GM10248 (cell line): ENCODE measurements at regions not wholly inside any gene's neighbourhood (a gene's known extent, or its start where the extent isn't known, plus 50 kb on each side); places are given as distances from the start of the nearest gene placed in this dataset.

Experiments used
- CTCF ChIA-PET: fragments of 300-600 bp; sonication (Branson Sonifier 250); formaldehyde crosslinking; extraction: SDS; loops from one replicate; lab custom pipeline; 2021; ENCODE audit warnings: antibody characterized with exemption; lab: Yijun Ruan, JAX
- POLR2A ChIA-PET: fragments of 350-650 bp; sonication (Branson Sonifier 250); formaldehyde crosslinking; extraction: SDS; loops from one replicate; lab custom pipeline; 2020; ENCODE audit warnings: antibody characterized with exemption; lab: Yijun Ruan, JAX
- DNase-seq: peaks from one replicate; pipeline ENCODE4 v3.0.0; 2012; ENCODE audit errors: extremely low spot score
- TF ChIP-seq, protein P1 (sequence below): IDR thresholded peaks from 2 replicates; pipeline ENCODE4 v1.5.1; 2012; ENCODE audit warnings: mild to moderate bottlenecking, low read depth; ENCODE audit errors: extremely low read depth, missing control alignments, control extremely low read depth

DNA sequence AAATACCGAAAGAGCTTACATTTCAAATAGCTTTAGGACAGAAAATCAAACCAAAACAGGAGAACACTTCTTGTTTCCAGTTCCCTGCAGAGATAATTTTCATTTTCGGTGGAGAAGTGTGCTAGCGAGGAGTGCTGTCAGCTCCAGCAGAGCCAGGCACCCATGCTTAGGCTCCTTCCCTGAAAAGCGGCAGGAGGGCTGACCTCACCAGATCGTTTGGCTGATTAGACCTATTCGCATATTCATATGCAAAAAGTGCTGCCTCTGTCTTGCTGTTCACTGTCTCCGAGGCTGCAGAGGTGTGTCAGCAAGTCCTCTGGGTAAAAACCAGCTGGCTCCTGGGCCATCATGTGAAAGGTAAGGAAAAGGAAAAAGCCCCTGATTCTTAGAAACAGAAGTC, 225.8 kb upstream of the COPS8 start:
- no peak for DNase-seq
- POLR2A ChIA-PET, result no interaction called here
- TF ChIP-seq, protein P1, sequence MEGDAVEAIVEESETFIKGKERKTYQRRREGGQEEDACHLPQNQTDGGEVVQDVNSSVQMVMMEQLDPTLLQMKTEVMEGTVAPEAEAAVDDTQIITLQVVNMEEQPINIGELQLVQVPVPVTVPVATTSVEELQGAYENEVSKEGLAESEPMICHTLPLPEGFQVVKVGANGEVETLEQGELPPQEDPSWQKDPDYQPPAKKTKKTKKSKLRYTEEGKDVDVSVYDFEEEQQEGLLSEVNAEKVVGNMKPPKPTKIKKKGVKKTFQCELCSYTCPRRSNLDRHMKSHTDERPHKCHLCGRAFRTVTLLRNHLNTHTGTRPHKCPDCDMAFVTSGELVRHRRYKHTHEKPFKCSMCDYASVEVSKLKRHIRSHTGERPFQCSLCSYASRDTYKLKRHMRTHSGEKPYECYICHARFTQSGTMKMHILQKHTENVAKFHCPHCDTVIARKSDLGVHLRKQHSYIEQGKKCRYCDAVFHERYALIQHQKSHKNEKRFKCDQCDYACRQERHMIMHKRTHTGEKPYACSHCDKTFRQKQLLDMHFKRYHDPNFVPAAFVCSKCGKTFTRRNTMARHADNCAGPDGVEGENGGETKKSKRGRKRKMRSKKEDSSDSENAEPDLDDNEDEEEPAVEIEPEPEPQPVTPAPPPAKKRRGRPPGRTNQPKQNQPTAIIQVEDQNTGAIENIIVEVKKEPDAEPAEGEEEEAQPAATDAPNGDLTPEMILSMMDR, result no peak
- CTCF ChIA-PET, result interaction anchor here (1.1 to 2.0 kb wide), 2 partner anchors 10 to 11 kb away, joined by 3 to 5 read pairs; no protein-coding TSS in a partner anchor

DNA sequence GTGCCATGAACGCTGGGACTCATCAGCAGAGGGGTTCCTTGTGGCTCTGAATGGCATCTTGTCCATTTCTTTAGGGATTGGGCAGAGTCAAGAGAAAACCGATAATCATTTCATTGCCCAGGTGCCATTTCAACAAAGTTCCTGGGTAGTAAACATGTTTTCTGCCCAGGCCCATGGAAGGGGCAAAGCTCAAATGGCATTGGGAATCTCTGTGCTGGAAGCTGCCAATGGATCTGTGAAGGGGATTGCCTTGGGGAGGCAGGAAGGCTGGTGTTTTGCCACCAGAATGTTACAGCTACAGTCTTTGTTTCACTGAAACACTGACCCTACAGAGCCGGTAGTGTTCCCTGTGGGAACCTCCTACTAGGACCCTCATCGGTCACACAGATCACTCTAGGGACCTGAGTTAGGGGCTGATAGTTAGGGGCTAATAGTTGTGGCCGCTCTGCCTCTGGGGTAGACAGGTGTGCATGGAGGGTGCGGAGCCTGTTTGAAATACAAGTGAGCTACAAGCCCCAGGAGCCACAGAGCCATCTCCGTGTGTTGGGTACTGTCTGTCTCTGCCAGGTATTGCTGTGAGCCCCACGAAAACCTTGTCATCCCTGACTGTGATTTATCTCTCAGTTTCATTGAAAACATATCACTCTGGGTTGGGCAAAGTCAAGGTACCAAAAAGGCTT, 224.4 kb upstream of the COPS8 start:
- no peak for DNase-seq
- ChIA-PET POLR2A (no interaction called here), CTCF (interaction anchor here (2.0 kb wide), 1 partner anchor 9 kb away, joined by 5 read pairs; no protein-coding TSS in a partner anchor)
- TF ChIP-seq, protein P1, result no peak

DNA sequence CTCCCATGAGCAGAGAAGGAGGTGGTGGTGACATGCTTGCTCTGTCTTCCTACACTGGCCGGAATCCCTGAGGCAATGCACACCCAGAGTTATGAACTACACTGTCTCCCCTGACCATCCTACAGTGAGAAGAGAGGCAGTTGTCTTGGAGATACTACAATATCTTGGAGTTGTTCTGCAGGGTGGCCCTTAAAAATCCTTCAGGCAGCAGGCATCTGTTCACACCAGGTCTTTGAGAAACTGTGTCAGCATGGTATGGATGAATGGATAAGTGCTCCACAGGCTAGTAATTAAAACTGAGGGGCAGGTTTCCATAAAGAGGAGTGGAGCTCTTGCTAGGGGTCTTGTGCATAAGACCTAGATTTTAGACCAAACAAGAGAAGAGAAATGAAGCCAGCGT, 223.7 kb upstream of the COPS8 start:
- TF ChIP-seq, protein P1, result no peak
- ChIA-PET POLR2A (no interaction called here), CTCF (interaction anchor here (2.0 kb wide), 1 partner anchor 8 kb away, joined by 5 read pairs; no protein-coding TSS in a partner anchor)
- no peak for DNase-seq

DNA sequence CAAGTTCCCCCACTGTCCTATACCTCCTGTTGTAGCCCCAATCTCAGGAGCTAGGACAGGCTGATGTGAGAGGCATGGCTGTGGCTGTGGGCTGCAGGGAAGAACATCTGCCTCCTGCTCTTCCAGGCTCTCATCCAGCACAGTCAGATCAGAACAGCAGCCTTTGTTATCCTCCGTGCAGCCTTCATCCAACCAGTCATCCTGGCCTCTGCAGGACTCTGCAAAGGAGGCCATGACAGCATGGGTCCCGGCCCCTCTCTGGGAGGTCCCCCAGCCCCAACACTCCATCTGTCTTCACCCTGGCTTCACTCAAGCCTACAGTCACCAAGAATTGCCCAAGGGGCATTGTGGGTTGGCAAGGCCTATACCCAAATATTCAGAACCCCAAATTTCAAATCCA, 223.2 kb upstream of the COPS8 start:
- no peak for DNase-seq
- TF ChIP-seq, protein P1, result no peak
- CTCF ChIA-PET, result no interaction called here
- POLR2A ChIA-PET, result no interaction called here

DNA sequence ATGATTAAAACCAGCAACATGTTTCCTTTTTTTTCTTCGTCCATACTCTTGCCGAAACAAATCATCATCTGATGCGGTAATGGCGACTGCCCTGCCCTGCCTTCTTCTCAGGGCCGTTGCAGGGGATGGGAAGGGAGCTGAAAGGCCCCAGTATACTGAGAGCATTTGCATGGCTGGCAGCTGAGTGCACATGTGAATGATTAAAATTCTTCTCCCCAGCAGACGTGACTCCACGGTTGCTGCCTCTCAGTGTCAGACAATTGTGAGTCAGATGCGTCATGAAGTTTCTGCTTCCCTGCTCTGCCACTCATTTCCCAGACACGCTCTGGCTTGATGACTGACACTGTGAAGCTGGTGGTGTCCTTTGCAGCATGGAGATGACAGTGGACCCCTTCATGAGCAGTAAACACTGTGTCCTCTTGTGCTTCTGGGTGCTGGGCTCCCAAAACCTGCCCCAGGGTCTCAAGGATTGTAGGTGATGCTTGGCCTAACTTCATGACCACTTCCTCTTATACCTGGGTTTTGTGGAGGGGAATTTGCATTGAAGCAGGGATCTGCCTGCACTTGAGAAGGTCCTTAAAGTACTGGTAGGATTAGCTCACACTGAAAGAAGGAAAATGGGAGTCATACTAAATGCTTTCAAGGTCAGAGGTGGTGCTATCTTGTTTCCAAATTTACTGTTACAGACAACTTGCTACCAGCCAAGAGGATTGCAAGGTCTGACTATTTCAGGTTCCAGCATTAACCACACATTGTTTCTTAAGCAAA, 222.5 kb upstream of the COPS8 start:
- peak; percentile 32 for DNase-seq
- TF ChIP-seq, protein P1, result no peak
- ChIA-PET POLR2A (no interaction called here), CTCF (no interaction called here)

DNA sequence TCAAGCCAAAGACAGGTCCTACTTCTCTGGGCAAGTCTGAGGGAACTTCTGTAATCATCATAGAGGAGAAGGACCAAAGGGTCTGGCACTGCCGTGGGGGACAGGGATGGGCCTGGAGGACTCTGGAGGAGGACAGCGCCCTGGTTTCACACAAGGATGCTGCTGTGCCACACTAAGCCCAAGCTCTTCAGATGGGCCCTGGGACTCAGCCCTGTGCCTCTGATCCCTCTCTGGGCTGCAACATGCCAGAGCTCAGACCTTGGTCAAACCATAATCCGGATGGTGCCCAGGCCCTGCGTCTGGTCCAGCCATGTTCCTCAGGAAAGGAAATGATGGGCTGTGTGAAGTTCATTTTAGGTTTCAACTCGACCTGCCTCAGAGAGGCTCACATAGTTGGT, 222.0 kb upstream of the COPS8 start:
- POLR2A ChIA-PET, result no interaction called here
- DNase-seq, result no peak
- TF ChIP-seq, protein P1, result no peak

More for the DNA sequence above, 222.0 kb upstream of the COPS8 start:
- CTCF ChIA-PET, result no interaction called here
